Natural killer cell (primary cell): ENCODE measurements at regions not wholly inside any gene's neighbourhood (a gene's known extent, or its start where the extent isn't known, plus 50 kb on each side); places are given as distances from the start of the nearest gene placed in this dataset.

ENCODE experiments used
- ATAC-seq, 3 donors: fragments of 150-1000 bp in 2 of 3; fragments of 200-7000 bp in 1 of 3; cut with Tn5 transposase; 1 replicate in 1 of 3; 2 replicates in 2 of 3; pipeline ENCODE4 v1.10.0; 2021; ENCODE audit warnings: mild to moderate bottlenecking in 2 of 3, moderate library complexity in 2 of 3
- DNase-seq, 2 donors: peaks; one replicate each; pipeline versions ENCODE4 v3.0.0 to v3.0.0-alpha.2; 2013 to 2021; ENCODE audit warnings: mixed read lengths in 1 of 2
- H3K27ac ChIP-seq: one replicate; pipeline ENCODE4 v1.5.1; 2013; ENCODE audit warnings: mild to moderate bottlenecking, low read length
- H3K27me3 ChIP-seq: one replicate; pipeline ENCODE4 v1.6.1; 2013; ENCODE audit warnings: low read length; ENCODE audit not compliant: control insufficient read depth, insufficient read depth
- H3K36me3 ChIP-seq: one replicate; pipeline ENCODE4 v1.6.1; 2013; ENCODE audit warnings: low read length; ENCODE audit not compliant: control insufficient read depth, insufficient read depth
- H3K4me1 ChIP-seq: one replicate; pipeline ENCODE4 v1.6.1; 2013; ENCODE audit warnings: low read length; ENCODE audit not compliant: control insufficient read depth, insufficient read depth
- H3K4me3 ChIP-seq: one replicate; pipeline ENCODE4 v1.5.1; 2013; ENCODE audit warnings: low read length
- H3K9me3 ChIP-seq: one replicate; pipeline ENCODE4 v1.6.1; 2013; ENCODE audit warnings: low read length; ENCODE audit not compliant: control insufficient read depth, insufficient read depth
- H3K27ac Mint-ChIP-seq, 2 donors: one replicate each; pipeline ENCODE4 v1.8.0; 2022; ENCODE audit warnings: mild to moderate bottlenecking in 2 of 2, mixed read lengths in 2 of 2, moderate library complexity in 1 of 2
- H3K27me3 Mint-ChIP-seq, 2 donors: one replicate each; pipeline ENCODE4 v1.8.0; 2022; ENCODE audit warnings: low read depth in 2 of 2, mixed read lengths in 2 of 2
- H3K36me3 Mint-ChIP-seq: one replicate; pipeline ENCODE4 v1.8.0; 2022; ENCODE audit warnings: mixed read lengths
- H3K4me1 Mint-ChIP-seq, 2 donors: one replicate each; pipeline ENCODE4 v1.8.0; 2022; ENCODE audit warnings: mixed read lengths in 2 of 2
- H3K4me3 Mint-ChIP-seq: one replicate; pipeline ENCODE4 v1.8.0; 2022; ENCODE audit warnings: mild to moderate bottlenecking, moderate library complexity, mixed read lengths
- H3K9me3 Mint-ChIP-seq, 2 donors: one replicate each; pipeline ENCODE4 v1.8.0; 2022; ENCODE audit warnings: mixed read lengths in 2 of 2
- WGBS: methylation state at CpG from one replicate; pipeline ENCODE4 v1.1.7; 2013; ENCODE audit warnings: missing lambda C conversion rate; ENCODE audit not compliant: insufficient coverage; 5-methylcytosine and 5-hydroxymethylcytosine counted together
- intact Hi-C: fragments of 100-400 bp; cut with micrococcal nuclease; formaldehyde crosslinking; loops from one replicate; pipeline ENCODE4 v1.14.2; 2022
- TF ChIP-seq, protein P1 (sequence below): fragments of 200-600 bp; IDR thresholded peaks from one replicate; pipeline ENCODE4 v1.8.0; 2022; ENCODE audit warnings: antibody characterized with exemption

GRCh38 chr12:110998165-110998564 is 77.8 kb upstream of the MYL2 start:
- H3K9me3 Mint-ChIP-seq = peaks cover 0 to 3% of the 10 kb centered on the region in 2 donors
- 84% methylated on average over 3 of the region's 3 CpGs for WGBS
- intact Hi-C loops = no loop called here
- no peak overlapping the region for H3K27ac Mint-ChIP-seq
- no peak for DNase-seq
- TF ChIP-seq, protein P1, sequence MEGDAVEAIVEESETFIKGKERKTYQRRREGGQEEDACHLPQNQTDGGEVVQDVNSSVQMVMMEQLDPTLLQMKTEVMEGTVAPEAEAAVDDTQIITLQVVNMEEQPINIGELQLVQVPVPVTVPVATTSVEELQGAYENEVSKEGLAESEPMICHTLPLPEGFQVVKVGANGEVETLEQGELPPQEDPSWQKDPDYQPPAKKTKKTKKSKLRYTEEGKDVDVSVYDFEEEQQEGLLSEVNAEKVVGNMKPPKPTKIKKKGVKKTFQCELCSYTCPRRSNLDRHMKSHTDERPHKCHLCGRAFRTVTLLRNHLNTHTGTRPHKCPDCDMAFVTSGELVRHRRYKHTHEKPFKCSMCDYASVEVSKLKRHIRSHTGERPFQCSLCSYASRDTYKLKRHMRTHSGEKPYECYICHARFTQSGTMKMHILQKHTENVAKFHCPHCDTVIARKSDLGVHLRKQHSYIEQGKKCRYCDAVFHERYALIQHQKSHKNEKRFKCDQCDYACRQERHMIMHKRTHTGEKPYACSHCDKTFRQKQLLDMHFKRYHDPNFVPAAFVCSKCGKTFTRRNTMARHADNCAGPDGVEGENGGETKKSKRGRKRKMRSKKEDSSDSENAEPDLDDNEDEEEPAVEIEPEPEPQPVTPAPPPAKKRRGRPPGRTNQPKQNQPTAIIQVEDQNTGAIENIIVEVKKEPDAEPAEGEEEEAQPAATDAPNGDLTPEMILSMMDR = no peak
- H3K36me3 Mint-ChIP-seq = no peaks in the 10 kb centered on the region
- no peak overlapping the region for H3K4me3 Mint-ChIP-seq
- ATAC-seq = no peak
- Histone ChIP-seq H3K4me1 (no peaks in the 10 kb centered on the region), H3K4me3 (no peak overlapping the region), H3K9me3 (peaks cover 14% of the 10 kb centered on the region), H3K27me3 (no peaks in the 10 kb centered on the region), H3K27ac (no peak overlapping the region), H3K36me3 (no peaks in the 10 kb centered on the region)
- H3K4me1 Mint-ChIP-seq = peaks cover 0 to 4% of the 10 kb centered on the region in 2 donors
- peaks cover 0 to 6% of the 10 kb centered on the region in 2 donors for H3K27me3 Mint-ChIP-seq

- 76% methylated on average over 2 of the region's 5 CpGs for WGBS
- H3K9me3 Mint-ChIP-seq = peaks cover 0 to 3% of the 10 kb centered on the region in 2 donors
- intact Hi-C loops = no loop called here
Measured at GRCh38 chr12:110996415-110996814, 76.0 kb upstream of the MYL2 start.

GRCh38 chr12:110995615-110996014 is 75.2 kb upstream of the MYL2 start:
- no peaks in the 10 kb centered on the region for H3K27me3 ChIP-seq
- intact Hi-C loops = no loop called here
- no peak for DNase-seq
- Mint-ChIP-seq H3K9me3 (peaks cover 0 to 3% of the 10 kb centered on the region in 2 donors), H3K27ac (no peak overlapping the region), H3K4me1 (no peaks in the 10 kb centered on the region), H3K36me3 (no peaks in the 10 kb centered on the region), H3K27me3 (peaks cover 1 to 13% of the 10 kb centered on the region in 2 donors), H3K4me3 (no peak overlapping the region)
- 95% methylated on average over 3 of the region's 3 CpGs for WGBS
- ATAC-seq = no peak
- H3K4me1 ChIP-seq = no peaks in the 10 kb centered on the region
- no peak overlapping the region for H3K4me3 ChIP-seq
- H3K9me3 ChIP-seq = peaks cover 14% of the 10 kb centered on the region
- no peaks in the 10 kb centered on the region for H3K36me3 ChIP-seq
- TF ChIP-seq, protein P1 = no peak
- no peak overlapping the region for H3K27ac ChIP-seq

More at GRCh38 chr12:110996415-110996814, 76.0 kb upstream of the MYL2 start:
- no peaks in the 10 kb centered on the region for H3K4me1 ChIP-seq
- no peaks in the 10 kb centered on the region for H3K36me3 ChIP-seq
- peaks cover 14% of the 10 kb centered on the region for H3K9me3 ChIP-seq
- Mint-ChIP-seq H3K27me3 (peaks cover 0 to 13% of the 10 kb centered on the region in 2 donors), H3K36me3 (no peaks in the 10 kb centered on the region), H3K27ac (no peak overlapping the region), H3K4me1 (no peaks in the 10 kb centered on the region), H3K4me3 (no peak overlapping the region)
- H3K27me3 ChIP-seq = no peaks in the 10 kb centered on the region
- no peak overlapping the region for H3K27ac ChIP-seq
- ATAC-seq (no peak), DNase-seq (no peak)
- H3K4me3 ChIP-seq = no peak overlapping the region
- TF ChIP-seq, protein P1 = no peak

- DNase-seq (no peak), ATAC-seq (no peak)
- Histone ChIP-seq H3K27me3 (no peaks in the 10 kb centered on the region), H3K4me3 (no peak overlapping the region), H3K27ac (no peak overlapping the region), H3K9me3 (peaks cover 14% of the 10 kb centered on the region), H3K36me3 (no peaks in the 10 kb centered on the region), H3K4me1 (no peaks in the 10 kb centered on the region)
- 87% methylated on average over 7 of the region's 7 CpGs for WGBS
- intact Hi-C loops = no loop called here
- TF ChIP-seq, protein P1 = no peak
- Mint-ChIP-seq H3K27me3 (peaks cover 7 to 13% of the 10 kb centered on the region in 2 donors), H3K36me3 (no peaks in the 10 kb centered on the region), H3K27ac (no peak overlapping the region), H3K4me1 (no peaks in the 10 kb centered on the region), H3K9me3 (peaks cover 0 to 3% of the 10 kb centered on the region in 2 donors), H3K4me3 (no peak overlapping the region)
Measured at GRCh38 chr12:110995016-110995415, 74.6 kb upstream of the MYL2 start.
